ENCODE measurements at regions not wholly inside any gene's neighbourhood (a gene's known extent, or its start where the extent isn't known, plus 50 kb on each side); places are given as distances from the start of the nearest gene placed in this dataset.

GRCh38 chr6:18973251-18973650 lies 586.1 kb downstream of the RNF144B start:
- DNase-seq = no peak
- Mint-ChIP-seq H3K9me3 (no peaks in the 10 kb centered on the region), H3K36me3 (no peaks in the 10 kb centered on the region), H3K27me3 (no peaks in the 10 kb centered on the region), H3K27ac (no peak overlapping the region), H3K4me1 (no peaks in the 10 kb centered on the region), H3K4me3 (no peak overlapping the region)

GRCh38 chr6:18976091-18976490 lies 588.9 kb downstream of the RNF144B start:
- no peaks in the 10 kb centered on the region for H3K9me3 Mint-ChIP-seq
- H3K27me3 Mint-ChIP-seq = no peaks in the 10 kb centered on the region
- no peak overlapping the region for H3K4me3 Mint-ChIP-seq
- no peak overlapping the region for H3K27ac Mint-ChIP-seq
- H3K4me1 Mint-ChIP-seq = no peaks in the 10 kb centered on the region
- H3K36me3 Mint-ChIP-seq = no peaks in the 10 kb centered on the region
- no peak for DNase-seq

GRCh38 chr6:18976966-18977365 lies 589.8 kb downstream of the RNF144B start:
- H3K9me3 Mint-ChIP-seq = no peaks in the 10 kb centered on the region

GRCh38 chr6:18978337-18979128 lies 591.4 kb downstream of the RNF144B start:
- DNase-seq = no peak
- Mint-ChIP-seq H3K36me3 (no peaks in the 10 kb centered on the region), H3K4me3 (no peak overlapping the region), H3K4me1 (no peaks in the 10 kb centered on the region), H3K9me3 (no peaks in the 10 kb centered on the region), H3K27me3 (no peaks in the 10 kb centered on the region), H3K27ac (no peak overlapping the region)

More at GRCh38 chr6:18976966-18977365, 589.8 kb downstream of the RNF144B start:
- Mint-ChIP-seq H3K4me3 (no peak overlapping the region), H3K36me3 (no peaks in the 10 kb centered on the region), H3K4me1 (no peaks in the 10 kb centered on the region), H3K27ac (no peak overlapping the region), H3K27me3 (no peaks in the 10 kb centered on the region)
- DNase-seq = no peak

- peaks cover 4% of the 10 kb centered on the region for H3K27me3 Mint-ChIP-seq
- no peaks in the 10 kb centered on the region for H3K36me3 Mint-ChIP-seq
- H3K27ac Mint-ChIP-seq = no peak overlapping the region
- no peak overlapping the region for H3K4me3 Mint-ChIP-seq
- H3K4me1 Mint-ChIP-seq = no peaks in the 10 kb centered on the region
- H3K9me3 Mint-ChIP-seq = no peaks in the 10 kb centered on the region
- DNase-seq = no peak
These were observed 597.9 kb downstream of the RNF144B start for GRCh38 chr6:18985061-18985460.

GRCh38 chr6:18985996-18986395 lies 598.8 kb downstream of the RNF144B start:
- H3K36me3 Mint-ChIP-seq = no peaks in the 10 kb centered on the region
- no peak overlapping the region for H3K27ac Mint-ChIP-seq
- no peak overlapping the region for H3K4me3 Mint-ChIP-seq
- no peak for DNase-seq
- H3K27me3 Mint-ChIP-seq = peaks cover 4% of the 10 kb centered on the region
- no peaks in the 10 kb centered on the region for H3K9me3 Mint-ChIP-seq
- no peaks in the 10 kb centered on the region for H3K4me1 Mint-ChIP-seq

GRCh38 chr6:18988636-18989035 lies 601.5 kb downstream of the RNF144B start:
- Mint-ChIP-seq H3K27ac (no peak overlapping the region), H3K4me1 (no peaks in the 10 kb centered on the region), H3K4me3 (no peak overlapping the region), H3K36me3 (no peaks in the 10 kb centered on the region), H3K9me3 (peaks cover 1% of the 10 kb centered on the region), H3K27me3 (peaks cover 4% of the 10 kb centered on the region)
- DNase-seq = no peak

GRCh38 chr6:18990059-18990978 lies 603.2 kb downstream of the RNF144B start:
- Mint-ChIP-seq H3K4me1 (no peaks in the 10 kb centered on the region), H3K9me3 (peaks cover 4% of the 10 kb centered on the region), H3K36me3 (no peaks in the 10 kb centered on the region), H3K27ac (no peak overlapping the region), H3K27me3 (peaks cover 4% of the 10 kb centered on the region), H3K4me3 (no peak overlapping the region)
- DNase-seq = peak; percentile 48

- Mint-ChIP-seq H3K27me3 (no peaks in the 10 kb centered on the region), H3K36me3 (no peaks in the 10 kb centered on the region), H3K27ac (no peak overlapping the region), H3K9me3 (peaks cover 9% of the 10 kb centered on the region), H3K4me1 (no peaks in the 10 kb centered on the region), H3K4me3 (no peak overlapping the region)
- DNase-seq = no peak
These were observed 610.3 kb downstream of the RNF144B start for GRCh38 chr6:18997375-18997826.

- DNase-seq = no peak
- no peaks in the 10 kb centered on the region for H3K27me3 Mint-ChIP-seq
- H3K4me1 Mint-ChIP-seq = no peaks in the 10 kb centered on the region
- H3K36me3 Mint-ChIP-seq = no peaks in the 10 kb centered on the region
- no peak overlapping the region for H3K4me3 Mint-ChIP-seq
- no peaks in the 10 kb centered on the region for H3K9me3 Mint-ChIP-seq
- H3K27ac Mint-ChIP-seq = no peak overlapping the region
These were observed 615.9 kb downstream of the RNF144B start for GRCh38 chr6:19002976-19003560.

- no peak for DNase-seq
- Mint-ChIP-seq H3K4me3 (no peak overlapping the region), H3K27ac (no peak overlapping the region), H3K4me1 (no peaks in the 10 kb centered on the region), H3K36me3 (no peaks in the 10 kb centered on the region), H3K9me3 (no peaks in the 10 kb centered on the region), H3K27me3 (no peaks in the 10 kb centered on the region)
These were observed 617.0 kb downstream of the RNF144B start for GRCh38 chr6:19004176-19004575.

- no peaks in the 10 kb centered on the region for H3K4me1 Mint-ChIP-seq
- H3K9me3 Mint-ChIP-seq = no peaks in the 10 kb centered on the region
- H3K27ac Mint-ChIP-seq = no peak overlapping the region
- H3K36me3 Mint-ChIP-seq = no peaks in the 10 kb centered on the region
- no peaks in the 10 kb centered on the region for H3K27me3 Mint-ChIP-seq
- DNase-seq = no peak
- no peak overlapping the region for H3K4me3 Mint-ChIP-seq
These were observed 622.6 kb downstream of the RNF144B start for GRCh38 chr6:19009769-19010168.

GRCh38 chr6:19013026-19013705 lies 626.0 kb downstream of the RNF144B start:
- Mint-ChIP-seq H3K4me3 (no peak overlapping the region), H3K9me3 (no peaks in the 10 kb centered on the region), H3K27ac (no peak overlapping the region), H3K36me3 (no peaks in the 10 kb centered on the region), H3K27me3 (no peaks in the 10 kb centered on the region), H3K4me1 (no peaks in the 10 kb centered on the region)
- no peak for DNase-seq

GRCh38 chr6:19024737-19025136 lies 637.6 kb downstream of the RNF144B start:
- Mint-ChIP-seq H3K4me3 (no peak overlapping the region), H3K4me1 (no peaks in the 10 kb centered on the region), H3K27ac (no peak overlapping the region), H3K27me3 (no peaks in the 10 kb centered on the region), H3K9me3 (no peaks in the 10 kb centered on the region), H3K36me3 (no peaks in the 10 kb centered on the region)
- no peak for DNase-seq

- H3K9me3 Mint-ChIP-seq = no peaks in the 10 kb centered on the region
- H3K27me3 Mint-ChIP-seq = no peaks in the 10 kb centered on the region
- H3K36me3 Mint-ChIP-seq = no peaks in the 10 kb centered on the region
- no peak overlapping the region for H3K27ac Mint-ChIP-seq
- DNase-seq = no peak
- H3K4me1 Mint-ChIP-seq = no peaks in the 10 kb centered on the region
- no peak overlapping the region for H3K4me3 Mint-ChIP-seq
These were observed 641.1 kb downstream of the RNF144B start for GRCh38 chr6:19028201-19028600.
